A549 (cell line): ENCODE measurements at regions not wholly inside any gene's neighbourhood (a gene's known extent, or its start where the extent isn't known, plus 50 kb on each side); places are given as distances from the start of the nearest gene placed in this dataset.
"Not testable (repeated sequence)": the region's sequence is repeated elsewhere in the genome, so short reads cannot be mapped to it uniquely, and the experiment has no call there.

Source experiments
- CBX2 ChIP-seq: fragments of 200-600 bp; sonication (generic); IDR thresholded peaks from 2 replicates; pipeline ENCODE4 v1.6.1; 2016; ENCODE audit warnings: low read depth, mild to moderate bottlenecking, borderline replicate concordance
- CEBPB ChIP-seq, 2 experiments: fragments of >200 bp in 1 of 2; sonication (Bioruptor Twin) in 1 of 2; formaldehyde crosslinking in 1 of 2; IDR thresholded peaks; 2 replicates each; pipeline ENCODE4 v1.6.1; 2012 to 2016
- CTCF ChIP-seq: fragments of >200 bp; sonication (Bioruptor Twin); formaldehyde crosslinking; IDR thresholded peaks from 3 replicates; pipeline ENCODE4 v1.5.1; 2016
- HDAC2 ChIP-seq: fragments of 200-600 bp; sonication (generic); IDR thresholded peaks from 2 replicates; pipeline ENCODE4 v1.6.1; 2016
- JUN ChIP-seq, 2 experiments: fragments of >200 bp; sonication (Bioruptor Twin); formaldehyde crosslinking; IDR thresholded peaks; 2 replicates in 1 of 2; 3 replicates in 1 of 2; pipeline ENCODE4 v1.6.1; 2016 to 2017
- KDM5A ChIP-seq: fragments of 200-600 bp; sonication (generic); IDR thresholded peaks from 2 replicates; pipeline ENCODE4 v1.6.1; 2016; ENCODE audit warnings: antibody characterized with exemption, mild to moderate bottlenecking
- MAFK ChIP-seq: fragments of 450-650 bp; IDR thresholded peaks from 2 replicates; pipeline ENCODE4 v1.6.1; 2014; ENCODE audit not compliant: partially characterized antibody
- PHF8 ChIP-seq: fragments of 200-600 bp; sonication (generic); IDR thresholded peaks from 2 replicates; pipeline ENCODE4 v1.6.1; 2016; ENCODE audit warnings: low read depth, mild to moderate bottlenecking, antibody characterized with exemption, moderate library complexity, borderline replicate concordance
- POLR2A ChIP-seq: IDR thresholded peaks from 2 replicates; pipeline ENCODE4 v1.6.1; 2012; ENCODE audit warnings: mild to moderate bottlenecking, low read length
- RAD21 ChIP-seq, 2 experiments: fragments of >200 bp in 1 of 2; sonication (Bioruptor Twin) in 1 of 2; formaldehyde crosslinking in 1 of 2; IDR thresholded peaks in 1 of 2; conservative IDR thresholded peaks in 1 of 2; 2 replicates in 1 of 2; 3 replicates in 1 of 2; pipeline ENCODE4 v1.6.1; 2012 to 2018; ENCODE audit warnings: inconsistent platforms in 1 of 2
- SMC3 ChIP-seq: fragments of >200 bp; sonication (Bioruptor Twin); formaldehyde crosslinking; IDR thresholded peaks from 3 replicates; pipeline ENCODE4 v1.6.1; 2018; ENCODE audit warnings: inconsistent platforms

DNA sequence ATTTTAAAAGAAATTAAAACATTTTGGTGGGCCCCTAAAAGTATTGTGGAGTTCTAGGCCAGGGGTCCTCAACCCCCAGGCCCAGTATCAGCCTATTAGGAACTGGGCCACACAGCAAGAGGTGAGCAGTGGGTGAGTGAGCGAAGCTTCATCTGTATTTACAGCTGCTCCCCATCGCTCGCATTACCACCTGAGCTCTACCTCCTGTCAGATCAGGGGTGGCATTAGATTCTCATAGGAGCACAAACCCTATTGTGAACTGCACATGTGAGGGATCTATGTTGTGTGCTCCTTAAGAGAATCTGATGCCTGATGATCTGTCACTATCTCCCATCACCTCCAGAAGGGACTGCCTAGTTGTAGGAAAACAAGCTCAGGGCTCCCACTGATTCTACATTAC is 50.1 kb upstream of the PAPSS2 start:
- TF ChIP-seq CTCF; SMC3; PHF8; MAFK; JUN (IDR thresholded peaks at IDR 0.05); HDAC2; RAD21 (conservative IDR thresholded peaks at IDR 0.05 in 1 of 2, IDR thresholded peaks at IDR 0.05 in 1 of 2); POLR2A; KDM5A; CBX2; CEBPB (IDR thresholded peaks at IDR 0.05): not testable (repeated sequence)
